ENCODE measurements at regions not wholly inside any gene's neighbourhood (a gene's known extent, or its start where the extent isn't known, plus 50 kb on each side); places are given as distances from the start of the nearest gene placed in this dataset.
"Not testable (repeated sequence)": the region's sequence is repeated elsewhere in the genome, so short reads cannot be mapped to it uniquely, and the experiment has no call there.

DNA sequence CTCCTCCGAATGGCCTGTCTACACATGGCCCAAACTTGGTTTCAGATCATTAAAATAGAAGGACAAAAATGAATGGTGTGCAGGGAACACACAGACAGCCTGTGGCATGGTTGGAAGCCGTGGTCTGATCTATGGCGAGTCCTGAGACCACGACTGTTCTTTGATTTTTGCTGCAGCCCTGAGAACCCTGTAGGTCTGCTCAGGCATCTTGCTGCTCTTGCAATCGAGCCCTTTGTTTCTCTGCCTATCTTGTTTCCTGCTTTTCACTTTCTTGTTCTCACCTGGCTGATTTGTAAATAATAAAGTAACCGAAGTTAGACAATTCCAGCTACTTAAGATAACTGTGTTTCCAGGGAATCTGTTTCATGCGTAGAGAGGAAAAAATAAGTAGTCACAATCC, 54.1 kb upstream of the NBPF9 start:
- ATAC-seq; intact Hi-C loops (cut with micrococcal nuclease); DNase-seq: not testable (repeated sequence)

GRCh38 chr1:149158308-149158707, 55.0 kb upstream of the NBPF9 start:
- DNase-seq; intact Hi-C loops (cut with micrococcal nuclease); ATAC-seq: not testable (repeated sequence)

- ATAC-seq = peak; percentile 99
- DNase-seq; intact Hi-C loops (cut with micrococcal nuclease): not testable (repeated sequence)
Observed at GRCh38 chr1:149163063-149163444, 59.7 kb upstream of the NBPF9 start.

- DNase-seq; intact Hi-C loops (cut with micrococcal nuclease); ATAC-seq: not testable (repeated sequence)
Observed at GRCh38 chr1:149174765-149175164, 71.4 kb upstream of the NBPF9 start.

DNA sequence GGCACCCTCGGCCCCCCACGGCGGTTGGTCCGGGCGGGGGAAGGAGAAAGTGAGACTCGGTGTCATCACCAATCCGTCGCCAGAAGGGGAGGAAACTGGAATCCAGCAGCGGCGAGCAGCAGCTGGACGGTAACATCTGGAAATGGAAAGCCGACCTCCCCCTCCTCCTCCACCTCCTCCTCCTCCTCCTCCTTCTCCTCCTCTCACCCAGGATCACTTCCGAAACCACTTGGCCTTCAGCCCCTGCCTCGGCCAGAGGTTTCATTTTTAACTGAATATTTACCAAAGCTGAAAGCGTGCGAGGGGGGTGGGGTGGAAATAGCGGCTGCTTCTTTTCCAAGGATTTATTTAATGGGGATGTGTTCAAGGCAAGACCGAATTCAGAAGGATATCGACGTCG, 72.5 kb upstream of the NBPF9 start:
- DNase-seq = peak; percentile 19
- ATAC-seq; intact Hi-C loops (cut with micrococcal nuclease): not testable (repeated sequence)

GRCh38 chr1:149176453-149177316, 73.3 kb upstream of the NBPF9 start:
- ATAC-seq; intact Hi-C loops (cut with micrococcal nuclease): not testable (repeated sequence)
- DNase-seq = peak; percentile 57

DNA sequence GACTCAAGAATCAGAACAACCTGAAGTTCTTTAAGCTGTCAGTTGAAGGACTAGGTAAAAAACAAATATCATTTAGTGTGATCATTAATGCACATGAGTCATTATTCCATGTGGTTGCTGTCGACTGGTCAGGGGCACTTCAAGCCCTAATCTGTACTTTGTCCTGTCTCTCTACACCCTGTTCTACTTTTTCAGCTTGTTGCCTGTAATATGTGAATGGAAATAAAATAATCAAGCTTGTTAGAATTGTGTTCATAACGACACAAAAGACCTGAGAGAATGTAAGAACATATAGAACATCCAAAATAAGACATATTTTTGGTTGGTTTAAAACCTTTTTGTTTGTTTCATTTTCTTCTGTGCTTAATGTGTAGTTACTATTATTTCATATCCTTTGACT, 87.4 kb upstream of the NBPF9 start:
- intact Hi-C loops (cut with micrococcal nuclease); ATAC-seq; DNase-seq: not testable (repeated sequence)

DNA sequence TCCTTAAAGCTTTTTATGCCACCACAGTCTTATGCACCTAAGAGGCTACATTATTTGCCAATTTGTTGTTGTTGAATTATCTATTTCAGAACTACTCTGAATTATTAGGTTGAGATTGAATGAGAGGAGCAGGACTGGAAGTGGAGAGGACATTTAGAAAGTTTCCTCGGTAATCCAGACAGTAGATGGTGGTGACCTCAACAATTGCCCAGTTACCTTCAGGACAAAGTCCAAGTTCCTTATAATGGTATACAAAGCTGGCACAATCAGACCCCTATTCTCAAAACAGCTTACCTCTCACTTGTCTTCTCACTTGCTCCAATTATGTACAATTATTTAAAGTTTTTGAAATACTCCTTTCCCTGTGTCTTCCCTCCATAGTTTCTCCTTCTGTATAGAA, 93.3 kb upstream of the NBPF9 start:
- DNase-seq; ATAC-seq; intact Hi-C loops (cut with micrococcal nuclease): not testable (repeated sequence)

GRCh38 chr1:149200567-149200966, 97.2 kb upstream of the NBPF9 start:
- DNase-seq; intact Hi-C loops (cut with micrococcal nuclease); ATAC-seq: not testable (repeated sequence)

GRCh38 chr1:149202283-149202682, 98.9 kb upstream of the NBPF9 start:
- intact Hi-C loops (cut with micrococcal nuclease); ATAC-seq; DNase-seq: not testable (repeated sequence)

DNA sequence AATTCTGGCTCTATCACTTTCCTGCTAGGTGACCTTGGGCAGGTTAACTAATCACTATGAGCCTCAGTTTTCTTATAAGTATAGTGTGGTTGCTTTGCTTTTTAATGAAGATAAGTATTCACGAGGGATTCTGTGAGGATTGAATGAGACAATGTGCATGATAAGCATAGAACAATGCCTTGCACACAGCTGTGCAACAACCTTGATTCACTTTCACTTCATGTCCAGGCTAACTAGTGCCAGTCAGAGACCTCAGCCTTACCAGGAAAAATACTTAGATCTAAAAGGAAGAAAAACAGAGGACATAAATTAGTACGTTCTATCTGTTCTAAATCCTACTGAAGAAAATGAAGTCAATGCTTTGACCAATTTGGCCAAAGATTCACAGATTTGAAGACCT, 101.0 kb upstream of the NBPF9 start:
- intact Hi-C loops (cut with micrococcal nuclease); DNase-seq: not testable (repeated sequence)
- ATAC-seq = peak; percentile 41

GRCh38 chr1:149208836-149209235, 105.5 kb upstream of the NBPF9 start:
- DNase-seq; intact Hi-C loops (cut with micrococcal nuclease); ATAC-seq: not testable (repeated sequence)

GRCh38 chr1:149211757-149212420, 108.5 kb upstream of the NBPF9 start:
- intact Hi-C loops (cut with micrococcal nuclease); DNase-seq: not testable (repeated sequence)
- peak; percentile 10 for ATAC-seq

DNA sequence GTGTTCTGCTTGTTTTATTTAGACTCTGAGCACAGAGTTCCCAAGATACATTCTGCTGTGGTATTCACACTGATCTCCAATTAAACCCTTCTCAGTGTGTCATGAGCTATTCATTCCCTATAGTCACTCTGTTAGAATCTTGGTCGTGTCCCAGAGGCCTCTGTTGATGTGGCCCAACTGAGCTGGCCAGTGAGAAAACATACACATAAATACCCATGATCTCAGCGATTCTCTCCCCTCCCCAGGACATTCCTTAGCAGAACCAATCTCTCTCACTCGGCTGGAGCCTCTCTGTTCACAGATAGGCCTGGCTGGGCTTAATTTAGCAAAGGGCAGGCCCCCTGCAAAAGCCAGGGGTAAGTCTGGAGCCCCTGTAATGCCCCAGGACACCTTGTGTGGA, 109.6 kb upstream of the NBPF9 start:
- DNase-seq; intact Hi-C loops (cut with micrococcal nuclease): not testable (repeated sequence)
- peak; percentile 88 for ATAC-seq

GRCh38 chr1:149213673-149214072, 110.3 kb upstream of the NBPF9 start:
- DNase-seq; intact Hi-C loops (cut with micrococcal nuclease): not testable (repeated sequence)
- peak; percentile 55 for ATAC-seq

- peak; percentile 20 for ATAC-seq
- intact Hi-C loops (cut with micrococcal nuclease); DNase-seq: not testable (repeated sequence)
Observed at GRCh38 chr1:149218080-149218988, 115.0 kb upstream of the NBPF9 start.

DNA sequence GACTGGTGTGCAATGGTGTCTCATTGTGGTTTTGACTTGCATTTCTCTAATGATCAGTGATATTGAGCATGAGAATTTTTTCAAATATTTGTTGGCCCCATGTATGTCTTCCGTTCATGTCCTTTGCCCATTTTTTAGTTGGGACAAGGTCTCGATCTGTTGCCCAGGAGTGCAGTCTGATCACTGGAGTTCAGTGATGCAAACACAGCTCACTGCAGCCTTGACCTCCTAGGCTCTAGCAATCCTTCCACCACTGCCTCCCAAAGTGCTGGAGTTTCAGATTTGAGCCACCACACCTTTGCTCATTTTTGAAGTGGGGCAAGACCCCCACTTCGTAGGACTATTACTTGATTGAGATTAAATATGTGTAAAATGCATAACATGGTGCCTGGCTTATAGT, 116.2 kb upstream of the NBPF9 start:
- intact Hi-C loops (cut with micrococcal nuclease); DNase-seq; ATAC-seq: not testable (repeated sequence)

- ATAC-seq; intact Hi-C loops (cut with micrococcal nuclease); DNase-seq: not testable (repeated sequence)
Observed at GRCh38 chr1:149220463-149221074, 117.2 kb upstream of the NBPF9 start.
